Spinal cord (tissue), 9 donors: ENCODE measurements at regions not wholly inside any gene's neighbourhood (a gene's known extent, or its start where the extent isn't known, plus 50 kb on each side); places are given as distances from the start of the nearest gene placed in this dataset.

Source experiments
- DNase-seq, 6 donors: peaks; one replicate each; pipeline versions ENCODE4 v3.0.0 to v3.0.0-alpha.2; 2013 to 2015; ENCODE audit warnings: low spot score in 6 of 6, low read depth in 4 of 6
- H3K27ac ChIP-seq: one replicate; pipeline ENCODE4 v1.5.1; 2013; ENCODE audit warnings: low read depth, low read length, control low read depth
- H3K27me3 ChIP-seq: one replicate; pipeline ENCODE4 v1.6.1; 2013; ENCODE audit warnings: low read length; ENCODE audit not compliant: control insufficient read depth, insufficient read depth
- H3K36me3 ChIP-seq: one replicate; pipeline ENCODE4 v1.6.1; 2013; ENCODE audit warnings: low read length; ENCODE audit not compliant: control insufficient read depth, insufficient read depth
- H3K4me1 ChIP-seq: one replicate; pipeline ENCODE4 v1.6.1; 2013; ENCODE audit warnings: low read length; ENCODE audit not compliant: control insufficient read depth, insufficient read depth
- H3K4me3 ChIP-seq: one replicate; pipeline ENCODE4 v1.5.1; 2013; ENCODE audit warnings: low read depth, low read length, control low read depth
- H3K9me3 ChIP-seq: one replicate; pipeline ENCODE4 v1.6.1; 2013; ENCODE audit warnings: low read length; ENCODE audit not compliant: control insufficient read depth, insufficient read depth
- WGBS: methylation state at CpG from one replicate; pipeline ENCODE4 v1.1.5; 2013; ENCODE audit warnings: missing lambda C conversion rate; ENCODE audit not compliant: insufficient coverage; 5-methylcytosine and 5-hydroxymethylcytosine counted together
- donor health status: healthy.

- Histone ChIP-seq H3K27ac (no peak overlapping the region), H3K36me3 (no peaks in the 10 kb centered on the region), H3K4me1 (no peaks in the 10 kb centered on the region), H3K9me3 (no peaks in the 10 kb centered on the region), H3K27me3 (no peaks in the 10 kb centered on the region), H3K4me3 (no peak overlapping the region)
- 79% methylated on average over 7 of the region's 8 CpGs for WGBS
- DNase-seq: peak in 1 of 6 donors; percentile 43
These were observed 211.5 kb downstream of the KDR start for GRCh38 chr4:54913751-54914526.

DNA sequence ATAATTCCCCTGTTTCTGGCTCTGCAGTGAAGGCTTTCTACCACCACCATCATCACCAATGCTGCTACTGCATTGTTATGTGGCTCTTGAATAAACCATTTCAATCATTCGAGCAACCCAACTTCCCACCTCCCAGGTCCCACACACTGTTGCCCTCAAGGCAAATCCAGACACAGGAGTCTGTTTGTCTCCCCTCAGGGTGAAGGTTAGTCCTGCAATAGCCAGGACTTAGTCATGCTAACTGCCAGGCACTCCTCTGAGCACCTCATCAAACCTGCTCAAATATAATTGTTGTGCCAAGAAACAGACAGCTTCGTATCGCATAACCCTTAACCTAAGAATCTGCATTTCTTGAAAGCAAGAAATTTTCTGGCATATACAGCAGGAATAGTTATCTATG lies 213.2 kb downstream of the KDR start:
- DNase-seq: no peak
- no peak overlapping the region for H3K27ac ChIP-seq
- no peaks in the 10 kb centered on the region for H3K9me3 ChIP-seq
- H3K27me3 ChIP-seq: no peaks in the 10 kb centered on the region
- 86% methylated on average over 1 of the region's 3 CpGs for WGBS
- no peaks in the 10 kb centered on the region for H3K36me3 ChIP-seq
- no peaks in the 10 kb centered on the region for H3K4me1 ChIP-seq
- no peak overlapping the region for H3K4me3 ChIP-seq

GRCh38 chr4:54909961-54910360 lies 215.4 kb downstream of the KDR start:
- DNase-seq: no peak
- Histone ChIP-seq H3K36me3 (no peaks in the 10 kb centered on the region), H3K9me3 (no peaks in the 10 kb centered on the region), H3K27ac (no peak overlapping the region), H3K27me3 (no peaks in the 10 kb centered on the region), H3K4me1 (no peaks in the 10 kb centered on the region), H3K4me3 (no peak overlapping the region)
- 100% methylated on average over 1 of the region's 2 CpGs for WGBS

GRCh38 chr4:54908763-54909162 lies 216.6 kb downstream of the KDR start:
- Histone ChIP-seq H3K27ac (no peak overlapping the region), H3K9me3 (no peaks in the 10 kb centered on the region), H3K4me1 (no peaks in the 10 kb centered on the region), H3K4me3 (no peak overlapping the region), H3K27me3 (no peaks in the 10 kb centered on the region), H3K36me3 (no peaks in the 10 kb centered on the region)
- WGBS: 88% methylated on average over 1 of the region's 3 CpGs
- DNase-seq: no peak

GRCh38 chr4:54904953-54905352 lies 220.4 kb downstream of the KDR start:
- no peak overlapping the region for H3K4me3 ChIP-seq
- no peaks in the 10 kb centered on the region for H3K4me1 ChIP-seq

GRCh38 chr4:54902976-54903375 lies 222.4 kb downstream of the KDR start:
- 94% methylated on average over 3 of the region's 3 CpGs for WGBS
- no peaks in the 10 kb centered on the region for H3K9me3 ChIP-seq

More at GRCh38 chr4:54904953-54905352, 220.4 kb downstream of the KDR start:
- no peaks in the 10 kb centered on the region for H3K36me3 ChIP-seq
- no peaks in the 10 kb centered on the region for H3K9me3 ChIP-seq
- no peaks in the 10 kb centered on the region for H3K27me3 ChIP-seq
- no peak overlapping the region for H3K27ac ChIP-seq
- 100% methylated on average over 1 of the region's 2 CpGs for WGBS
- DNase-seq: no peak

GRCh38 chr4:54902271-54902670 lies 223.1 kb downstream of the KDR start:
- no peak for DNase-seq
- Histone ChIP-seq H3K27ac (no peak overlapping the region), H3K4me1 (no peaks in the 10 kb centered on the region), H3K27me3 (no peaks in the 10 kb centered on the region), H3K4me3 (no peak overlapping the region), H3K9me3 (no peaks in the 10 kb centered on the region), H3K36me3 (no peaks in the 10 kb centered on the region)
- WGBS: no CpG with 5 or more reads among the region's 1 CpG

More at GRCh38 chr4:54902976-54903375, 222.4 kb downstream of the KDR start:
- H3K27me3 ChIP-seq: no peaks in the 10 kb centered on the region
- DNase-seq: no peak
- no peaks in the 10 kb centered on the region for H3K4me1 ChIP-seq
- no peak overlapping the region for H3K4me3 ChIP-seq
- no peaks in the 10 kb centered on the region for H3K36me3 ChIP-seq
- no peak overlapping the region for H3K27ac ChIP-seq

DNA sequence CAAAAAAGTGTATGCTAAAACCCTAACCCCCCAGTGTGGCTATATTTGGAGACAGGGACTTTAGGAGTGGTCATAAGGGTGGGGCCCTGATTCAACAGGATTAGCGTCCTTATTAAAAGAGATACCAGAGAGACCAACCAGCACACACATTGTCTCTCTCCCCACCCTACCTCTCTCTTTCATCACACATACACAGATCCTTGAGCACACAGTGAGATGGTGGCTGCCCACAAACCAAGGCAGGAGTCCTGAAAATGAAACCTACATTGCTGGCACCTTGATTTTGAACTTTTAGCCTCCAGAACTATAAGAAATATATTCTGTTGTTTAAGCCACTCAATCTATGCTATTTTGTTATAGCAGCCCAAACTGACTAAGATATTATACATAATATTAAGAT lies 224.2 kb downstream of the KDR start:
- H3K27me3 ChIP-seq: no peaks in the 10 kb centered on the region
- H3K36me3 ChIP-seq: no peaks in the 10 kb centered on the region
- no peaks in the 10 kb centered on the region for H3K9me3 ChIP-seq
- no peak overlapping the region for H3K27ac ChIP-seq
- no peaks in the 10 kb centered on the region for H3K4me1 ChIP-seq
- no CpG with 5 or more reads among the region's 1 CpG for WGBS
- no peak overlapping the region for H3K4me3 ChIP-seq
- DNase-seq: no peak

DNA sequence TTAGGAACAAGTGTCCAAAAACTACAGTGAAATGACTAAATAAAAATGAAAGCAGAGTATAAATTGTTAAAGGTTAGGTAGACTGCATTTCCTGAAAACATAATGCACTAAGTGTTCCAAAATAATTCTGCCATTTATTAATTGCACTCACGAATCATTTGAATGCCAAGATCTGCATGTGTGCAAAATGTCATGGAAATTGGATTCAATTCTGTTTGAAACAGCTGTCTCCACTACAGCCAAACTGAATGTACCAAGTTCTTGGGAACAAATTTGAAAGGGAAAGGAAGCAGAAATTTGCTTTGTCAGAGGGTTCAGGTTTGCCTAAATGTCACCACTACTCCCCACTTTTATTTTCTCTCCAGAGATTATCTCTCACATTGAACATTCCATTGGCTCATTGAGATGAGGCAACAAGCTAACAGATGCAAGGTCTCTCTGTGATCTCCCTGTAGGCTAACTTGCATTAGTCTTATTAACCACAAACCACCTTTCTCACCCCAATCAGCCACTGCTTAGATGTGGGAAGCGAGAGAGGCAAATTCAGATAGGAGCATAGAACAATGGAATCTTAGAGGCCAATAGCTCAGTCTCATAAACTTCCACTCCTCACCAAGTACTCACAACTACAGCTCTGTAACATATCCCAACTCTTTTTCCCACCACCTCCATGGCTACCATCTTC lies 226.6 kb downstream of the KDR start:
- Histone ChIP-seq H3K27ac (no peak overlapping the region), H3K4me1 (no peaks in the 10 kb centered on the region), H3K4me3 (no peak overlapping the region), H3K27me3 (no peaks in the 10 kb centered on the region), H3K36me3 (no peaks in the 10 kb centered on the region), H3K9me3 (no peaks in the 10 kb centered on the region)
- no CpG with 5 or more reads among the region's 2 CpGs for WGBS
- DNase-seq: peak in 1 of 6 donors; percentile 21

- H3K27ac ChIP-seq: no peak overlapping the region
- no peaks in the 10 kb centered on the region for H3K4me1 ChIP-seq
- no peak overlapping the region for H3K4me3 ChIP-seq
- no peak for DNase-seq
- H3K36me3 ChIP-seq: no peaks in the 10 kb centered on the region
- no CpG with 5 or more reads among the region's 1 CpG for WGBS
- no peaks in the 10 kb centered on the region for H3K27me3 ChIP-seq
- no peaks in the 10 kb centered on the region for H3K9me3 ChIP-seq
These were observed 227.3 kb downstream of the KDR start for GRCh38 chr4:54898056-54898562.
